Cardiac fibroblast (primary cell): ENCODE measurements at regions not wholly inside any gene's neighbourhood (a gene's known extent, or its start where the extent isn't known, plus 50 kb on each side); places are given as distances from the start of the nearest gene placed in this dataset.
"Not testable (repeated sequence)": the region's sequence is repeated elsewhere in the genome, so short reads cannot be mapped to it uniquely, and the experiment has no call there.

Experiments used
- DNase-seq, 2 donors: peaks; one replicate each; pipeline versions ENCODE4 v3.0.0 to v3.0.0-alpha.2; 2010; ENCODE audit warnings: low read depth in 2 of 2
- H3K4me3 ChIP-seq, 2 donors: replicated peaks in 1 of 2; 1 replicate in 1 of 2; 2 replicates in 1 of 2; pipeline ENCODE4 v1.5.1; 2011; ENCODE audit warnings: low read depth in 2 of 2, low read length in 2 of 2, mild to moderate bottlenecking in 2 of 2, moderate library complexity in 1 of 2
- TF ChIP-seq, protein P1 (sequence below): IDR thresholded peaks from one replicate; pipeline ENCODE4 v1.5.1; 2011; ENCODE audit warnings: low read depth, mild to moderate bottlenecking, low read length, inconsistent platforms

- no peak overlapping the region for H3K4me3 ChIP-seq
- TF ChIP-seq, protein P1, sequence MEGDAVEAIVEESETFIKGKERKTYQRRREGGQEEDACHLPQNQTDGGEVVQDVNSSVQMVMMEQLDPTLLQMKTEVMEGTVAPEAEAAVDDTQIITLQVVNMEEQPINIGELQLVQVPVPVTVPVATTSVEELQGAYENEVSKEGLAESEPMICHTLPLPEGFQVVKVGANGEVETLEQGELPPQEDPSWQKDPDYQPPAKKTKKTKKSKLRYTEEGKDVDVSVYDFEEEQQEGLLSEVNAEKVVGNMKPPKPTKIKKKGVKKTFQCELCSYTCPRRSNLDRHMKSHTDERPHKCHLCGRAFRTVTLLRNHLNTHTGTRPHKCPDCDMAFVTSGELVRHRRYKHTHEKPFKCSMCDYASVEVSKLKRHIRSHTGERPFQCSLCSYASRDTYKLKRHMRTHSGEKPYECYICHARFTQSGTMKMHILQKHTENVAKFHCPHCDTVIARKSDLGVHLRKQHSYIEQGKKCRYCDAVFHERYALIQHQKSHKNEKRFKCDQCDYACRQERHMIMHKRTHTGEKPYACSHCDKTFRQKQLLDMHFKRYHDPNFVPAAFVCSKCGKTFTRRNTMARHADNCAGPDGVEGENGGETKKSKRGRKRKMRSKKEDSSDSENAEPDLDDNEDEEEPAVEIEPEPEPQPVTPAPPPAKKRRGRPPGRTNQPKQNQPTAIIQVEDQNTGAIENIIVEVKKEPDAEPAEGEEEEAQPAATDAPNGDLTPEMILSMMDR = no peak
- peak in 1 of 2 donors; percentile 20 for DNase-seq
Measured at GRCh38 chr7:149635561-149636329, 137.6 kb downstream of the ZNF467 start.

GRCh38 chr7:149633976-149634945 is 136.7 kb upstream of the ZNF746 start:
- no peak for DNase-seq
- TF ChIP-seq, protein P1 = no peak
- H3K4me3 ChIP-seq = no peak overlapping the region

DNA sequence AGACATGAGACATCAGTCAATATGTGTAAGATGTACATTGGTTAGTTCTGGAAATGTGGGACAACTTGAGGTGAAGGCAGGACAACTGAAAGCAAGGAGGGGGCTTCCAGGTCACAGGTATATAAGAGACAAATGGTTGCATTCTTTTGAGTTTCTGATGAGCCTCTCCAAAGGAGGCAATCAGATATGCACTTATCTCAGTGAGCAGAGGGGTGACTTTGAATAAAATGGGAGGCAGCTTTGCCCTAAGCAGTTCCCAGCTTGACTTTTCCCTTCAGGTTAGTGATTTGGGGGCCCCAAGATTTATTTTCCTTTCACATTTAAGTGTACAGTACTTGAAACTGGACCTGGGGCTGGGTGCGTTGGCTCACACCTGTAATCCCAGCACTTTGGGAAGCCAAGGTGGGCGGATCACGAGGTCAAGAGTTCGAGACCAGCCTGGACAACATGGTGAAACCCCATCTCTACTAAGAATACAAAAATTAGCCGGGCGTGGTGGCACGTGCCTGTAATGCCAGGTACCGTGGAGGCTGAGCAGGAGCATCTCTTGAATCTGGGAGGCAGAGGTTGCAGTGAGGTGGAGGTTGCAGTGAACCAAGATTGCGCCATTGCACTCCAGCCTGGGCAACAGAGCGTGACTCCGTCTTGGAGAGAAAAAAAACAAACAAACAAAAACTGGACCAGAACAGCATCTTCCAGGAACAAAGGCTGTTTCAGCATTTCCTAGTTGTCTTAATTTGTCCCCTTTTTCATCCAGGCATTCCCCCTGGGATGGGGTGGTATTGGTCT is 130.9 kb upstream of the ZNF746 start:
- not testable (repeated sequence) for H3K4me3 ChIP-seq, DNase-seq

- TF ChIP-seq, protein P1 = no peak
- no peak overlapping the region for H3K4me3 ChIP-seq
- no peak for DNase-seq
Measured at GRCh38 chr7:149627911-149628310, 130.3 kb upstream of the ZNF746 start.

DNA sequence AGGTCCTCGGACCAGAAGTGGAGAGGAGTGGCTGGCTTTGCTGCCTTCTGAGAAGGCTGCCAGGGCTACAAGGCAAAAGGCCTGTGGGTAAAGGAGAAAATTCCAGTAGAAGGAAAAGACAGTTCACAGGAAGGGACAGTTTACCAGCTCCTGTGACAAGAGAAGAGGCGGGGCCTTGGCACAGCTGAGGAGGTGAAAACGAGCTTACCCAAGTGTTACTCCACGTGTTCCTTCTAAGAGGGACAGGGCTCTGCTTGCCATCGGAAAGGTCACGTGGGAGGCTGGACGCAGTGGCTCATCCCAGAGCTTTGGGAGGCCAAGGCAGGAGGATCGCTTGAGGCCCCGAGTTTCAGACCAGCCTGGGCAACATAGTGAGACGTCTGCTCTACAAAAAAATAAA is 129.4 kb upstream of the ZNF746 start:
- DNase-seq = no peak
- no peak overlapping the region for H3K4me3 ChIP-seq
- TF ChIP-seq, protein P1 = no peak

GRCh38 chr7:149625947-149626392 is 128.4 kb upstream of the ZNF746 start:
- TF ChIP-seq, protein P1 = no peak
- H3K4me3 ChIP-seq = no peak overlapping the region

More at GRCh38 chr7:149625947-149626392, 128.4 kb upstream of the ZNF746 start:
- DNase-seq = peak in 1 of 2 donors; percentile 19
